GM19239 (cell line): ENCODE measurements at regions not wholly inside any gene's neighbourhood (a gene's known extent, or its start where the extent isn't known, plus 50 kb on each side); places are given as distances from the start of the nearest gene placed in this dataset.

Experiments used
- DNase-seq: peaks from one replicate; pipeline ENCODE4 v3.0.0; 2011; ENCODE audit warnings: low spot score; ENCODE audit not compliant: insufficient read length
- FAIRE-seq: peaks from 2 replicates; lab custom pipeline; 2011; peaks lifted over from hg19 to GRCh38; lab: Jason Lieb, UNC

GRCh38 chr13:78247362-78247761 lies 328.7 kb upstream of the EDNRB start:
- FAIRE-seq = no peak
- DNase-seq = no peak

- DNase-seq (peak; percentile 1), FAIRE-seq (no peak)
Observed at GRCh38 chr13:78241278-78241919, 322.8 kb upstream of the EDNRB start.

GRCh38 chr13:78239714-78240113 lies 321.1 kb upstream of the EDNRB start:
- no peak for FAIRE-seq

DNA sequence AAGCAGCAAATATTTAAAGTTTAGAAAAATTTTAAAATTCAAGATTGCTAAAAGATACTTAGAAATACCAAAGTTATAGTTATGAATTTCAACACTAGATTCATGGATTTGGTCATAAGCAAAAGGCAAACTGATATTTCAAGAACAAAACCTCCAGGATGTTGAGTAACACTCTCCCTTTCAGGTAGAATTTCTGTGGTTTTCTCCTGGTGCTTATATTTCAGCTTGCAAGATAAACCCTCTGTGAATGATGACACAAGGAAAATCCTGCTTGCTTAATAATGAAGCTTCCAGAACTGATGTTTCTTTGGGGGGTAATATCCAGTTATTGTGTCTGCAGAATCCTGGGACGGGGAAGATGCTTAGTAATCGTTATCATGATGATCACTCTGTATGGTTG lies 320.3 kb upstream of the EDNRB start:
- no peak for FAIRE-seq
- DNase-seq = no peak

More at GRCh38 chr13:78239714-78240113, 321.1 kb upstream of the EDNRB start:
- DNase-seq = no peak

- no peak for DNase-seq
- FAIRE-seq = no peak
Observed at GRCh38 chr13:78228940-78229339, 310.3 kb upstream of the EDNRB start.

GRCh38 chr13:78228211-78228610 lies 309.6 kb upstream of the EDNRB start:
- no peak for FAIRE-seq
- DNase-seq = no peak

DNA sequence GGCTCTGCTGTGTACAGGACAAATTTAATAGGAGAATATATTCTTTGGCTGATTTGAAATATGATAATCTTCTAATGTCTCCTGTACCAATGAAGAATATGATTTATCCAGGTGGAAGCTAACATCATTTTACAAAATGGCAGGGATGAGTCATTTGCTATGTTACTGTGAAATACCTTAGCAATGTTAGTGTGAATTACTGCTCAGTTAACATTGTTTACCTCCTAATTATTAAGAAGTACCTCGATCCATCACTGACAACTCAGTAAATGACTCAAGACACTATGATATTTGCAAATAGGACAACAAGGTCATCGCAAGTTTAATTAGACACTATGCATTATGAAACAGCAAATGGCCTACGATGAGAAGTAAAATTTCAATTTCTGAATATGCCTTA lies 309.1 kb upstream of the EDNRB start:
- no peak for FAIRE-seq
- no peak for DNase-seq

DNA sequence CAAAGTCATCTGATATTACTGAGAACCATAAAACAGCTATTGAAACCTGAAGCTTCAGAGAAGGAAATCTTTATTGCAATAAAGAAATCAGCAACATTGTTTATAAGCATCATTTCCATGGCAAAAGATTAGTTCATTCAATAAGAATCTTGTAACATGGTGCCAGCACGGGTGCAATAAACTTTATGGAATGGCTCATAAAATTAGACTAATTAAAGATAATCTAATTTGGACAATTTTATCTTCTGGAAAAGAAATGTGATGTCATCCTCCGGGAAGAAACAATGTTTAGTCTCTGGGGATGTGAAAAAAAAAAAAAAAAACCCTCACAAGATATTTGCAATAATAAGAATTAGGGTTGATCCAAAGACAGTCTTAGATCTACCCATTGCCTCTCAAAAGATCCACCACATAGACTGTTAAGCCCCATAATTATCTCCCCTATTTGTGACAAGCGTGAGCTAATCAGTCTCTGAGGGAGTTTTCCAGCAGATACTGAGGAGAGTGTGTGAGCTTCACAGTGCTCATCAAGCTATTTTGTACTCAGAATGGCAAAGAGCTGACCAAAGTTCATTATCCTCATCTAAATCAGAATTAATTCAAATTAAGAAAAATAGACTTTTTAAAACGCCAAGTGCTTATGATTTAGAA lies 297.0 kb upstream of the EDNRB start:
- FAIRE-seq = no peak
- DNase-seq = no peak

GRCh38 chr13:78201411-78201810 lies 282.8 kb upstream of the EDNRB start:
- DNase-seq (no peak), FAIRE-seq (no peak)

GRCh38 chr13:78198821-78199220 lies 280.2 kb upstream of the EDNRB start:
- FAIRE-seq (no peak), DNase-seq (no peak)

DNA sequence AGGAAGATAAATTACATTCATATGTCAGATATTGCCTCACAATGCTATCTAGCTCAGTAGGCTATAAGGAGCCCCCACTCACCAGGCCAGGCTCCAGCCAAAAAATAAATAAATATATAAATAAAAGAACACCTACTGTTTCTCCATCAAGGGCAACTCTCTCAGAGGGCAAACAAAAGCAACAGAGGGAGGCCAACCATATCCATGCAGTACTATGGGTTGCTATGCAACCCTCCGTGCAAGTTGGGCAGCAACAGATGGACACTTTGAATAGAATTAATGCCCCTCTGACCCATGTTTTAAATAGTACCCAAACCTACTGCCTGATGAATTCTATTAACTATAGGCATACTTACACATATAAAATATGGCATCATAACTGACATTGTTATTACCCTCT lies 279.8 kb upstream of the EDNRB start:
- no peak for FAIRE-seq
- DNase-seq = no peak

DNA sequence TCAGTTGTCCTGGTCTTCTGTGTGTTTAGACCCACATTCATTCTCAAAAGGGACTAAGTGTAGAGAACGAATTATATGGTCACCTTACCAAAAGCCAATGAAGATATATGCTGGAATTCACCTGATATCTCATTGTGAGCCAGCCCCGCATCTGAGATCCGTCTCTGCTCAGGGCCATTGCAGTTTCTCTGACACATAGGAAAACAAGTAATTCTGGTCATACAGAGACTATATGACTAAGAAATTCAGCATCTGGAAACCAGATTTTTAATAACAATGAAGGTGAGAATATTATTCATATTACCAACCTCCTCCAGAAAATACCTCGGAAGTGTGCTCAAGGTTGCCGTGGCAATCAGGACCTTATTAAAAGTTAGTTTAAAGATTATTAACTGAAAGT lies 278.6 kb upstream of the EDNRB start:
- FAIRE-seq = no peak
- DNase-seq = no peak

DNA sequence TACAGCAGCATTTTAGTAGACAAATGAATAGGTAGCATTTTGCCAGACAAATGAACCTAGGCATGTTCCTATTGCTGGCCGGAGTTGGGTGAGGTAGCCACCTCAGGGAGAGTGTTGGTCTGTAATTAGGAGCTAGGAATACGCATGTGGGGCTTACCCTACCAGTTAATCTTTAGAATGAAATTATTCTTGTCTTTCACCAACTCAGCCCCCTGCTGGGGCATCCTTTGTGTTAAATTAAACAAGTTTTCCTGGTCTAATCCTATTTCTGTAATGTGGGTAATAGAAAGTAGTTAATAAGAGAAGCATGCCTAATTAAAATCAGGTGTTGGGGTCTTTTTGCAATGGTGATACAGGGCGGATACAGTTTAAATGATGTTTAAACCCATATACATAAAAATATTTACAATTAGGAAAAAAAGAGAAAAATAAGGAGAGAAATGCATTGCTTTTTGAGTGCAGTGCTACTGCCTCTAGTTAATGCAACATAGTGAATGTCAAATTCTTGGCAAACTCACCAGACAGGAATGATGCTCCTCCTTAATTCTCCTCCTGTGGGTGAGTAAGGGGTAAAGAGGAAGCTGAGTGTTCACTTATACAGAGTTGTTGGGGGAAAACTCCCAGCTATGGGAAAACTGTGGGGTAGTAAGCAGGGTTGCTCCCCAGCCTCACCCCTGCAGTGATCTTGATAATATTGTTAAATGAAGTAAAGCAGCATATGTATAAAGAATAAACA lies 276.4 kb upstream of the EDNRB start:
- no peak for DNase-seq
- no peak for FAIRE-seq

GRCh38 chr13:78193846-78194245 lies 275.2 kb upstream of the EDNRB start:
- DNase-seq = no peak
- FAIRE-seq = peak; percentile 35

DNA sequence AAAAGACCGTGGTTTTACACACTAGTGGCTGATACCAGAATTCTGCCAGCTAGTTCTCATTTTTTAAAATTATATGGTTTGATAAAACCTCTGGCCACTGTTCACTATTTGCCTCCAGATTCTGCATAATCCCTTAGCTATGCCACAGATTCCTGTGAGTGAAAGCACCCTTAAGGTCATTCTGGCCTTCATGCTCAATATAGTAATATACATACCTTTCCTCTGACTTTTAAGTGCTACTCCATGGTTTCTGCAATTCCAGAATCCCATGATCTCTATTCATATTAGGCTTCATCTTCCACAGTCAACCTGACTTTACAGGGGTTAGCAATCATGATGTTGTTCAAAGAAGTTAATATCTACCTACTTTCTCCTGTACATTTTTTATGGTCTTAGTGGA lies 274.1 kb upstream of the EDNRB start:
- FAIRE-seq (no peak), DNase-seq (no peak)

GRCh38 chr13:78190296-78190695 lies 271.7 kb upstream of the EDNRB start:
- FAIRE-seq (no peak), DNase-seq (no peak)

DNA sequence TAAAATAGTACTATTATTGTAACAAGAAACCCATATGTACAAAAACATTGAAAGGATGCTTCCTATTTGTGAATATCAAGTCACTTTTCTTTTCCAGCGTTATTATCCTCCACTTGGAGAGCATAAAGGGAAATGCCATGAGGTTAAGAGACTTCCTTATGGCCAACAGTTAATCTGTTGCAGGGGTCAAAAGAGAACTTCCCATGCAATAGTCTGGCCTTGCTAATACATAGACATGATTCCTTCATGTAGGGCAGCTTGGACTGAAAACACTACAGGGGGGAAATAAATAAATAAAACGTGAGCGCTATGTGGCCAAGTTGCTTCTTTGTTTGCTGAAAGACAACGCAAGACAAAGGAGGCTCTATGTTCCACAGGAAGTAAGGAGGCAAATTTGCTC lies 269.1 kb upstream of the EDNRB start:
- FAIRE-seq (no peak), DNase-seq (no peak)

- FAIRE-seq (no peak), DNase-seq (no peak)
Observed at GRCh38 chr13:78185700-78186099, 267.1 kb upstream of the EDNRB start.

- no peak for FAIRE-seq
- no peak for DNase-seq
Observed at GRCh38 chr13:78183732-78184131, 265.1 kb upstream of the EDNRB start.

- FAIRE-seq (no peak), DNase-seq (no peak)
Observed at GRCh38 chr13:78182813-78183212, 264.2 kb upstream of the EDNRB start.

GRCh38 chr13:78177306-78177705 lies 258.7 kb upstream of the EDNRB start:
- FAIRE-seq = no peak

GRCh38 chr13:78176880-78177279 lies 258.2 kb upstream of the EDNRB start:
- FAIRE-seq (no peak), DNase-seq (no peak)

More at GRCh38 chr13:78177306-78177705, 258.7 kb upstream of the EDNRB start:
- DNase-seq = no peak
